DND-41 (cell line): ENCODE measurements at regions not wholly inside any gene's neighbourhood (a gene's known extent, or its start where the extent isn't known, plus 50 kb on each side); places are given as distances from the start of the nearest gene placed in this dataset.

Experiments used
- CTCF ChIP-seq: IDR thresholded peaks from 2 replicates; pipeline ENCODE4 v1.5.1; 2012; ENCODE audit warnings: borderline replicate concordance, low read length, moderate library complexity, mild to moderate bottlenecking; ENCODE audit not compliant: poor library complexity, severe bottlenecking; ENCODE audit errors: extremely low read depth
- EZH2 ChIP-seq: IDR thresholded peaks from 3 replicates; pipeline ENCODE4 v1.6.1; 2012; ENCODE audit warnings: borderline replicate concordance, low read depth, mild to moderate bottlenecking, moderate library complexity, low read length, inconsistent platforms; ENCODE audit not compliant: severe bottlenecking

- TF ChIP-seq EZH2 (no peak), CTCF (no peak)
These were observed 949.2 kb downstream of the TECRL start for GRCh38 chr4:63460075-63460474.
